Transverse colon (tissue), 4 donors: ENCODE measurements at regions not wholly inside any gene's neighbourhood (a gene's known extent, or its start where the extent isn't known, plus 50 kb on each side); places are given as distances from the start of the nearest gene placed in this dataset.

Experiments
- DNase-seq: peaks from one replicate; pipeline ENCODE4 v3.0.0-alpha.2; 2019
- H3K27ac ChIP-seq, 4 donors: fragments of 200-600 bp; sonication (generic); 2 replicates each; pipeline ENCODE4 v1.5.1; 2016 to 2018; ENCODE audit warnings: inconsistent platforms in 4 of 4
- H3K27me3 ChIP-seq: fragments of 200-600 bp; sonication (generic); 2 replicates; pipeline ENCODE4 v1.5.1; 2017; ENCODE audit warnings: inconsistent platforms
- H3K36me3 ChIP-seq, 4 donors: fragments of 200-600 bp; sonication (generic); 2 replicates each; pipeline ENCODE4 v1.5.1; 2017 to 2019; ENCODE audit warnings: inconsistent platforms in 4 of 4
- H3K4me1 ChIP-seq, 4 donors: fragments of 200-600 bp; sonication (generic); 2 replicates each; pipeline ENCODE4 v1.5.1; 2017 to 2020; ENCODE audit warnings: inconsistent platforms in 4 of 4
- H3K4me3 ChIP-seq, 4 donors: fragments of 200-600 bp; sonication (generic); 1 replicate in 1 of 4; 2 replicates in 3 of 4; pipeline versions ENCODE4 v1.5.1 to v1.6.1; 2017 to 2019; ENCODE audit warnings: inconsistent platforms in 4 of 4
- H3K9me3 ChIP-seq, 2 donors: fragments of 200-600 bp; sonication (generic); 2 replicates each; pipeline ENCODE4 v1.5.1; 2017 to 2019; ENCODE audit warnings: inconsistent platforms in 2 of 2
- EP300 ChIP-seq: sonication (generic); formaldehyde crosslinking; IDR thresholded peaks from one replicate; pipeline ENCODE4 v1.6.1; 2017; ENCODE audit warnings: antibody characterized with exemption, low read depth
- POLR2A ChIP-seq: fragments of 450-650 bp; IDR thresholded peaks from one replicate; pipeline ENCODE4 v1.6.1; 2016; ENCODE audit warnings: antibody characterized with exemption, mild to moderate bottlenecking, moderate library complexity
- POLR2AphosphoS5 ChIP-seq, 3 donors: sonication (generic); formaldehyde crosslinking; IDR thresholded peaks; one replicate each; pipeline ENCODE4 v1.6.1; 2016; ENCODE audit warnings: antibody characterized with exemption in 3 of 3
- WGBS, 2 donors: methylation state at CpG; one replicate each; pipeline ENCODE4 v1.1.5; 2018; ENCODE audit warnings: low coverage in 1 of 2; 5-methylcytosine and 5-hydroxymethylcytosine counted together
- in situ Hi-C, 4 donors: fragments of 200-750 bp; cut with MboI; loops; one replicate each; pipeline versions ENCODE4 v1.15.0 to v1.15.1; 2017; ENCODE audit warnings: low sequenced_read_pairs in 3 of 4, low pct_ligation_motif_present in 1 of 4, low pct_unique_long_range_greater_than_20kb in 1 of 4
- intact Hi-C: fragments of 100-400 bp; cut with DNase I; formaldehyde crosslinking; loops from one replicate; pipeline ENCODE4 v1.15.1; 2023; ENCODE audit warnings: low total_unique reads
- TF ChIP-seq, protein P1 (sequence below), 5 experiments: fragments of 200-600 bp in 3 of 5; fragments of 450-650 bp in 2 of 5; sonication (generic) in 3 of 5; IDR thresholded peaks; 1 replicate in 2 of 5; 2 replicates in 3 of 5; pipeline ENCODE4 v1.5.1; 2016 to 2017; ENCODE audit warnings: antibody characterized with exemption in 5 of 5, inconsistent platforms in 3 of 5, mild to moderate bottlenecking in 2 of 5, moderate library complexity in 1 of 5

DNA sequence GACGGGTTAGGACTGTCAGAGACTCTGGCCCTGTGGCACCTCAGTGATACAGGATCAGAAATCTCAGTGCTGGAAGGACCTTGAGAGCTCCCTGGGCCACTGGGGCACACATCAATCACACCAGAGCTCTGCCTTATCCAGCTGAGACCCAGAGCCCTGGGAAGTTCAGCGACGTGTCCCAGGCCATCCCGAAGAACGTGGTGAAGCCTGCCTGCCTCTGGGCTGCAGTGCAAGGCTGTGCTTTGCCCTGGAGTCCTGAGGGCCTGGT is 79.8 kb upstream of the MGMT start:
- no peak overlapping the region for H3K4me3 ChIP-seq
- H3K27ac ChIP-seq: no peak overlapping the region
- in situ Hi-C loops: no loop called here
- H3K4me1 ChIP-seq: no peaks in the 10 kb centered on the region
- no peaks in the 10 kb centered on the region for H3K9me3 ChIP-seq
- no peaks in the 10 kb centered on the region for H3K27me3 ChIP-seq
- TF ChIP-seq POLR2AphosphoS5 (IDR thresholded peaks at IDR 0.05) (no peak), POLR2A (no peak), EP300 (no peak)
- TF ChIP-seq, protein P1, sequence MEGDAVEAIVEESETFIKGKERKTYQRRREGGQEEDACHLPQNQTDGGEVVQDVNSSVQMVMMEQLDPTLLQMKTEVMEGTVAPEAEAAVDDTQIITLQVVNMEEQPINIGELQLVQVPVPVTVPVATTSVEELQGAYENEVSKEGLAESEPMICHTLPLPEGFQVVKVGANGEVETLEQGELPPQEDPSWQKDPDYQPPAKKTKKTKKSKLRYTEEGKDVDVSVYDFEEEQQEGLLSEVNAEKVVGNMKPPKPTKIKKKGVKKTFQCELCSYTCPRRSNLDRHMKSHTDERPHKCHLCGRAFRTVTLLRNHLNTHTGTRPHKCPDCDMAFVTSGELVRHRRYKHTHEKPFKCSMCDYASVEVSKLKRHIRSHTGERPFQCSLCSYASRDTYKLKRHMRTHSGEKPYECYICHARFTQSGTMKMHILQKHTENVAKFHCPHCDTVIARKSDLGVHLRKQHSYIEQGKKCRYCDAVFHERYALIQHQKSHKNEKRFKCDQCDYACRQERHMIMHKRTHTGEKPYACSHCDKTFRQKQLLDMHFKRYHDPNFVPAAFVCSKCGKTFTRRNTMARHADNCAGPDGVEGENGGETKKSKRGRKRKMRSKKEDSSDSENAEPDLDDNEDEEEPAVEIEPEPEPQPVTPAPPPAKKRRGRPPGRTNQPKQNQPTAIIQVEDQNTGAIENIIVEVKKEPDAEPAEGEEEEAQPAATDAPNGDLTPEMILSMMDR (IDR thresholded peaks at IDR 0.05): no peak
- intact Hi-C loops: no loop called here
- no peak for DNase-seq
- 83% methylated on average over 3 of the region's 5 CpGs; no CpG with 5 or more reads in 1 of the 2 donors for WGBS, 2 donors
- no peaks in the 10 kb centered on the region for H3K36me3 ChIP-seq

DNA sequence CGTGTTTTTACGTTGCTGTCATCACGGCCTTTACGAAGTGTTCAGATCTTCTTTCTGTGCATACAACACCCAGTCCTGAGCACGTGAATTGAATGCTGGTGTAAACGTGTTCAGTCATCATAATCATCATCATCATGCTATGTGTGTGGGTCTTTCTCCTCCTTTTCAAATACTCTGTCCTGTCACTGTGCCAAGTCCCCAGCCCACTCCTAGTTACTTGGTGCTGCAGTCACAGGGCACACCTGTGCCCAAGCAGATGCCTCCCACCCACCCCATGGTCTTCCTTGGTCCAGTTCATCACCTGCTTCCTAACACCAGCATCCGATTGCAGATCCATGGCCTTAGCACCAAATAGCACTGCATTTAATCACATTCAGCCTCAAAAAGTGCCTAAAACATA is 78.6 kb upstream of the MGMT start:
- no peaks in the 10 kb centered on the region for H3K27me3 ChIP-seq
- in situ Hi-C loops (no loop called here), intact Hi-C loops (no loop called here)
- H3K9me3 ChIP-seq: no peaks in the 10 kb centered on the region
- no peak for TF ChIP-seq POLR2AphosphoS5 (IDR thresholded peaks at IDR 0.05)
- TF ChIP-seq, protein P1 (IDR thresholded peaks at IDR 0.05): no peak
- no peak for TF ChIP-seq EP300
- no peak for TF ChIP-seq POLR2A
- no peaks in the 10 kb centered on the region for H3K4me1 ChIP-seq
- no peak overlapping the region for H3K4me3 ChIP-seq
- H3K36me3 ChIP-seq: no peaks in the 10 kb centered on the region
- 78 to 83% methylated on average over 6 to 7 of the region's 7 CpGs for WGBS, 2 donors
- DNase-seq: no peak
- no peak overlapping the region for H3K27ac ChIP-seq

DNA sequence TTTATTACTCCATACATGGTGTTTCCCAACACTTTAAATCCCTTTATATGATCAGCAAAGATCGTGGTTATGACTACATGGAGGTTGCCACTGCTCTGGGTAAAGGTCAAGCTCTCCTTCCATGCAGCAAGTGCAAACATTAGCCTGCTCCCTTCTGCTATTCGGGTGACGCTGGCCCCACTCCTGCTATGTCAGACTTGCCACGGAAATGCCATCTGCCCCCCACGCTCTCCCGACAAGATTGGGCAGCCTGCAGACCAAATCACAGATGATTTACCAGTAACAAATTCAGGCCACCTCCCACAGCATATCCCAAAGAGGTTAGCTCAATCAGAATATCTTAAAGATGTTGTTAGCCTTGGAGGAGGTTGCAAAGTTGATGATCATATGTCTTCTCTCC is 77.8 kb upstream of the MGMT start:
- intact Hi-C loops (no loop called here), in situ Hi-C loops (no loop called here)
- H3K9me3 ChIP-seq: no peaks in the 10 kb centered on the region
- H3K4me3 ChIP-seq: no peak overlapping the region
- H3K27ac ChIP-seq: no peak overlapping the region
- TF ChIP-seq EP300 (no peak), POLR2A (no peak), POLR2AphosphoS5 (IDR thresholded peaks at IDR 0.05) (no peak)
- TF ChIP-seq, protein P1 (IDR thresholded peaks at IDR 0.05): no peak
- H3K27me3 ChIP-seq: no peaks in the 10 kb centered on the region
- H3K4me1 ChIP-seq: no peaks in the 10 kb centered on the region
- WGBS, 2 donors: 72% methylated on average over 6 of the region's 6 CpGs; no CpG with 5 or more reads in 1 of the 2 donors
- H3K36me3 ChIP-seq: no peaks in the 10 kb centered on the region
- no peak for DNase-seq

DNA sequence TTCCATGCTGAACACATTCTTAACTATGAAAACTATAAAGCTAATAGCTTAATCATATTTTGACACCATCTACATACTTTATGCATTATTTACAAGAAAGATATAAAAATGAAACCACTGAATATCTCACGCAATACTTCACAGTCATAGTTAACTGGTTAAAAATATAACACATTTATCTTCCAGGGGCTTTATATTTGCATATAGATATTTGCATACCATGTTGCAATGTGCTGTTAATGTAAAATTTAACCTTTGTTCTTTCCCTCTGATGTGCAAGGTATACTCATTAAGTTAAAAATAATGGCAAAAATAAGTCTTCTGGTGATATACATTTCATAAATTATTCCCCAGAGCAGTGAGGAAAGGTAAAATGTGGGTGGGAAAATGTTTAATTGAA is 76.9 kb upstream of the MGMT start:
- no peak for DNase-seq
- intact Hi-C loops: no loop called here
- Histone ChIP-seq H3K4me1 (no peaks in the 10 kb centered on the region), H3K4me3 (no peak overlapping the region), H3K36me3 (no peaks in the 10 kb centered on the region), H3K9me3 (no peaks in the 10 kb centered on the region), H3K27me3 (peaks cover 5% of the 10 kb centered on the region), H3K27ac (no peak overlapping the region)
- WGBS, 2 donors: 74 to 93% methylated on average over 1 of the region's 1 CpG
- in situ Hi-C loops: no loop called here
- TF ChIP-seq EP300 (no peak), POLR2A (no peak), POLR2AphosphoS5 (IDR thresholded peaks at IDR 0.05) (no peak)
- TF ChIP-seq, protein P1 (IDR thresholded peaks at IDR 0.05): no peak
